Epidermal melanocyte (primary cell): ENCODE measurements at regions not wholly inside any gene's neighbourhood (a gene's known extent, or its start where the extent isn't known, plus 50 kb on each side); places are given as distances from the start of the nearest gene placed in this dataset.

Experiments
- DNase-seq: peaks from one replicate; pipeline ENCODE4 v3.0.0; 2011; ENCODE audit warnings: low spot score; ENCODE audit not compliant: insufficient read length

DNA sequence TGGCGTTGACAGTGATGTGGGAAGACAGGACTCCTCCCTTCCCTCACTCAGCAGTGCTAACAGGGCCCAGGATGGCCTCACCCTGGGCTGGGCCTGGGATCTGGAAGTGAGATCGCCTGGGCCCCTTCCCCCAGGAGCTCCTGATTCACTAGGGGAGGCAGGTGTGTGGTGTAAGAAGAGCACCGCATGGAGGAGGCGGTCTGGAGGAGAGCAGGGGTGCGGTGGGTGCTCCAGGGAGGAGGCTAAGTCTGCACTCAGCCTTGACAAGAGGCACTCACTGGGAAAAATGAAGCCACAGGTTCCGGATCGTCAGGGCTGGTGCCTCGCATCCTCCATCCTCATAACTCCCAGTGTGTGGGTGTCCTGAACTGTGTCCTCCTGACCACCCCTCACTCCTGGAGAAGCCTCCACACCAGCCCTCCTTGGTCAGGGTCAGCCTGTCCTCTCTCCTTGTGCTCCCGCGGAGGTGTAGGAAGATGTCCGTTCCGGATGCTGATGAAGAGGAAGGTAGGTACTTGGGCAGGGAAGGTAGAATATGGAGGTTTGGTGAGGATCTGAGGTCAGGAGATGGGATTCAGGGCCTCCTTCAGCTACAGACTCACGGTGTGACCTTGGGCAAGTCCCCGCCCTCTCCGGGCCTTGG lies 142.1 kb upstream of the WNT4 start:
- DNase-seq: no peak

DNA sequence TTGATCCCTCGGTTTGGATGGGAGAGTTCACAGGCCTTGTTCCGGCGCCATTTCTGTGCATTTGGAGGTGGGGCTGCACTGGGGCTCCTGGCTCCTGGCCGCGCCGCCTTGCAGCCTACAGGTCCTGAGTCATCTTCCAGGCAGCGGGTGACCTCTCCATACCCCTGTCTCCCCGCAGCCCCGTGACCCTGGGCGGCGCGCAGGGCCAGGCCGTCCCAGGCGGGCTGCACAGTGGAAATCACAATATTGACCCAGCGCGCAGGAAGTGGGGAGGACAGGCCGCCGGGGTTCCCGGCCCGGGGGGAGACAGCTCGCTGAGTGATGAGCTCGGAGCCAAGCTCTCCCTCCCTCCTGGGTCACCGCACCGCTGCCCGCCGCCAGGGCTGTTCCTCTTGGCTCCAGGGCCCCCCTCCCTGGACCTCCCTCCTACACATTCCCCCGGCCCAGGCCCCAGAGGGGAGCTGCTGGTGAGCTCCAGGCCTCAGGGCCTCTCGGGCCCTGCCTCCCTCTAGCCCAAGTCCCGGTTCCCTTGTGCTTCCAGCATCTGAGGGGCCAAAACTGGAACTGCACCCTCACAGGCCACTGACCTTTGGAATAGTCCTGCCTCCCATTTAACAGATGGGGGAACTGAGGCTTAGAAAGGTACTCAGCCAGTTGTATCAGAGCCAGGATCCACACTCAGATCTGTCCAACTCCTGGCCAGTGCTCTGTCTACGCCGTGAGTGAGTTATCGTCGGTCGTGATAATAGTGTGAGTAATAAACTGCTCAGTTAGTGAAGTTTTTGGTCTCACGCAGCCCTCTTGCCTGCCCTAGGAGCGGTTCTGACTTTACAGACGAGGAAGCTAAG lies 142.9 kb upstream of the WNT4 start:
- DNase-seq: no peak

DNA sequence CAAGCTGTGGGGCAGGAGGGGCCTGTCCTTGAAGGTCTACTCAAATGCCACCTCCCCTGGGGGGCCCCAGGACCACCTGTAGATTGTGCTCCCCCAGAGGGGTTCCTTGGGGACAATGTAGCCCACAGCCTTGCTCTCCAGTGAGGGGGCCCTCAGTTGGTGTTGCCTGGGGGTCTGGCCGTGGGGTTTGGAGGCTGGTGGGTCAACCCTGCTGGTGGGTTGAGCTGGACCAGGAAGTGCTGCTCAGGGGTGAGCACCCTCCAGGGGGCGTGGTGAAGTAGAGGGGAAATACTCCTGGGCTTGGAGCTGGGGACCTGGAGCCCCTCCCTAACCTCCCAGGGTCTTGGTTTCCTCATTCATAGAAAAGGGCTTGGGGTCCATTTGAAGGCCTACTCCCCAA lies 143.6 kb upstream of the WNT4 start:
- no peak for DNase-seq

DNA sequence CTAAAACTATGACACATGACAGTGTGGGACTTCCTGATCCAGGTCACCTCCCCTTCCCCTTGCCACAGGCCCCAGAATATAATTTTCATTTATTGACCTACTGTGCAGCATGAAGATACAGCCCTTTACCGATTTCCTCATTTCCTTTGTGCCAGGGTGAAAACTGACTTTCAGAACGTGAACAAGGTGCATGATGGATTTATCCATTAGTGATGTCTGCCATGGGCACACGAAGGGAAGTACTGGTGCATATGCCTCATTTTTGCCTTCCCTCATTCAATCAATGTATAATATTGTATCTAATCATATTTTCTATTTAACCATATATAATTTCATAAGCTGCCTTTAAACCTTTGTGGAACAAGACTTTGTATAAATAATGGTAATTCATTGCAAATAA lies 144.4 kb upstream of the WNT4 start:
- no peak for DNase-seq

DNA sequence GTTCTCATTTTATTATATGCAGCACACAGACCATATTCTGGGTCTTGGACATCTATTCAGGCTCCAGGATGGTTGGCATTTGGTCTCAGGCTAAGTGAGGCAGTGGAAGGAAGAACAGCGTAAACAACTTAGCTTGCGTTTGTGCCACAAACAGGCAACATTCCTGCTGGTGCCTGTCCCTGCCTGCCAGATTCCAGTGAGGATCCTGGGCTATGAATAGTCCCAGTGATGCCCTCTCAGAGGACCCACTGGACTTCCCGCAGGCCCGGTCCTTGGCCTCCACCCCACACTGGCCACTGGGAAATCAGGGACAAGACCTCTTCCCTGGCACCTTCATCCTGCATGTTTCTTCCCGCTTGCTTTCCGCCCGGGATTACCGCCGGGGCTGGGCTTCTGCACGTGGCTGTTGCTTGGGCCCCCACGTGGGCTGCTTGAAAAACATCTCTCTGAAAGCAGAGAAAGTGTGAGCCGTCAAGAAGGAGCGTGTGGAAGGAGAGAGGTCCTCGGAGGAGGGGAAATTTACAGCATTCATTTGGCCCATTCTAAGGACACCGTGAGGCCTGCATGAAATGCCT lies 145.1 kb upstream of the WNT4 start:
- no peak for DNase-seq

DNA sequence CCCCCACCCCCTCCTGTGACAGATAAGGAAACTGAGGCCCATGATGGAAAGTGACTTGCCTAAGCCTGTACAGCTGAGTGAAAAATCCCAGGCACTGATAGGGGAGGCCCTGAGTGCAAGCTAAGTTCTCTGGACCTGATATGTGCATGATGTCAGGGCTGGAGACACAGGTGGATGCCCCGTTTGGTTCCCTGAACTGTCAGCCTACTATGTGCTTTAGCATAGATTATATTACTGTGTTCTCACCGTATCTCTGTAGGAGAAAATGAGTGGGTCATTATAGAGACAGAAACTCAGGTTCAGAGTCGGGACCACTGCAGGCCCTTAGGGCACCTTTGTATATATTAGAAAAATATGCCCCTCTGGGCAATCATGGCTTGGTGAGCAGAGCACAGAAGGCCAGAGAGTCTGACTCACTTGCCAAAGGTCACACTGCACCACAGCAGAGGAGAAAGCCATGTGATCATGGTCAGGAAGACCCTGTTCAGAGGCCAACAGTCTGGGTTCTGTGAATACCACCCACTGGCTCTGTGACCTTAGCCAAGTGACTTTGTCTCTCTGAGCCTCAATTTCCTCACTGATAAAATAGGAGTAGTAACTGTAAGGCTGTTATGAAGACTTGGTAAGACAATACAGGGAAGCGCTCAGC lies 145.8 kb upstream of the WNT4 start:
- no peak for DNase-seq

DNA sequence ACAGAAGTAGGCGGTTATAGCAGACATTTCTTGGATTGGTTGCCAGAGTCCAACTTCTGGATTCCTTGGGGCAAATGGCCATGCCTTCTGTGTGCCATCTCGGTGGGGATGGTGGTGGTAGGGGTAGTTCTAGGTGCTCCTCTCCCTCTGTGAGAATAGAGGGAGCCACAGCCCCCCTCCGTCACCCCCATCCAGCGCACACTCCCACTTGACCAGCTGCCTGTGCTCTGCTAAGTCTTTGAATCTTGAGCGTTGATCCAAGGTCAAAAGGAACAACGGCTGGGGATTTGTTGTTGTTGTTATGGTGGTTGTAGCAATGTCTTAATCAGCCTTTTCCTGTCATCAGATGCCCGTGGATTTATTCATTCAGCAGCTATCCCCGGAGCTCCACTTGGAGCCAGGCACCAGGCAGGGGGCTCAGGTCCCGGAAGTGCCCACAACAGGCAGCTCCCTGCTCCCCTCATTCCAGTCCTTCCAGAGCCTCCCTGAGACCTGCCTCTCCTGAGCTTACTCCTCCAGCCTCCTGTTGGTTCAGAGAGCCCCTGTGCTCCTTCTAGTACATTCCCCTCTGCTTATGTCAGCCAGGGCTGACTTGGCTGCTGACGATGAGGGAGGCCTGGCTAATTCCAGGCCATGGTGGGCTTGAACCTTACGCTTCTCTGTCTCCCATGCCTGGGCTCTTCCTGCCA lies 146.6 kb upstream of the WNT4 start:
- no peak for DNase-seq

DNA sequence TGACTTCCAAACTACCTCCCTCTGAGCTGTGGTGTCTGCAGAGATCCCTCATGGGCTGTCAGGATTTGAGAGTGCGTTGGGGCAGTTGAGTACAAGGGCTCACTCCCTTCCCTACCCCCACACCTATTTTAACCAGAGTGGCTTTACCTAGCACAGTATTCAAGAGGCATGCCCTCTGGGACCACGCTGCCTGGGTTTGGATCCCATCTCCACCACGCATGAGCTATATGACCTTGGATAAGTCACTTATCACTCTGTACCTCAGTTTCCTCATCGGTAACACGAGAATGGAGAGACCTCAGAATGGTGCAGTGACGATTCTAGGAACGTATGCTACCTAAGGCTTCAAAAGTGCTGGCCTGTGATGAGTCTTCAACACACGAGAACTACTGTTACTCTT lies 147.3 kb upstream of the WNT4 start:
- no peak for DNase-seq

DNA sequence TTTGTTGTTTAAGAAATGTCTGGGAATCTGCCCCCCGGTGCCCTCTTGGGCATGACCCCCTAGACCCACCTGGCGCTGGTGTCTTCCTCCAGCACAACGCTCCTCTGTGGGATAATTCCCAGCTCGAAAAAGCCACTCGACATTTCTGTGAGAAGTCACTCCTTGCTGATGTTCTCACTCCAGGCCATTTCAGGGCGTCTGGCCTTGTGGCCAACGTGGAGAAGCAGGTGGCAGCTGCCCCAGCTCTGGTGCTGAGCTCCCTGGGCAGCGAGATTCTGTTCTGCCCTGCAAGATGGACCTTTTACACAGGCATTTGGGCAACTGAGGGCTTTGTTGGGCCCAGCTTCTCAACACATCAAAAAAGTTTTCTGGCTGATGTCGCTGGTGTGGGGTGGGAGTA lies 147.7 kb upstream of the WNT4 start:
- DNase-seq: no peak

DNA sequence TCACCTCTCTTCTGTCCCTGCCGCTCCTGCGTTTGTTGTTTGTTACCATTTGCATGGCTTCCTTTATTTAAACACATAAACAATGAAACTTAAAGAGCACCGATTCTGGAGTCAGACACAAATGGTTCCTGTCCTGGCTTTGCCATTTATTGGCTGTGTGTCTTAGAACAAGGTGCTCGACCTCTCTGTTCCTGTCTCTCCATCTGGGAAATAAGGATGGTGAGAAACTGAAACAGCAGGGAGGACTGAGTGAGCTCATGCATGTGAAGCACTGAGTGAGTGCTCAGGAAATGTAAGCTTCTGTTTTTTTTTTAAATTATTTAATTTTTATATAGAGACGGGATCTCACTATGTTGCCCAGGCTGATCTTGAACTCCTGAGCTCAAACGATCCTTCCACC lies 148.2 kb upstream of the WNT4 start:
- DNase-seq: no peak

DNA sequence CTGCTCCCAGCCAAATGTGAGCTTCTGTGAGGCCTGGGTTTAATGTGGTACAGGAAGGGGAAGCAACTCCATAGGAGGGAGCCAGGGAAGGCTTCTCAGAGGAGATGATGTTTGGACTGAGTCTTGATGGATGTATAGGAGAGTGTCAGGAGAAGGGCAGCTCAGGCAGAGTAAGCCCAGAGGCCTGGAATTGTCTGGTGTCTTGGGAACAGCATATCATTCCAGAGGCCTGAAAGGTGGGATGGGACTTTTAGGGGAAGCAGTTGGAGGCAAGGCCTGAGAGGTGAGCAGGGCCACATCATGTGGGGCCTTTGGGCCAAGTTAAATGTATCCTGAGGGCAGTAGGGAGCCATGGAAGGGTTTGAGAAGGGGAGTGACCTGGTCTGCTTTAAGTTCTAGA lies 148.6 kb upstream of the WNT4 start:
- DNase-seq: no peak

DNA sequence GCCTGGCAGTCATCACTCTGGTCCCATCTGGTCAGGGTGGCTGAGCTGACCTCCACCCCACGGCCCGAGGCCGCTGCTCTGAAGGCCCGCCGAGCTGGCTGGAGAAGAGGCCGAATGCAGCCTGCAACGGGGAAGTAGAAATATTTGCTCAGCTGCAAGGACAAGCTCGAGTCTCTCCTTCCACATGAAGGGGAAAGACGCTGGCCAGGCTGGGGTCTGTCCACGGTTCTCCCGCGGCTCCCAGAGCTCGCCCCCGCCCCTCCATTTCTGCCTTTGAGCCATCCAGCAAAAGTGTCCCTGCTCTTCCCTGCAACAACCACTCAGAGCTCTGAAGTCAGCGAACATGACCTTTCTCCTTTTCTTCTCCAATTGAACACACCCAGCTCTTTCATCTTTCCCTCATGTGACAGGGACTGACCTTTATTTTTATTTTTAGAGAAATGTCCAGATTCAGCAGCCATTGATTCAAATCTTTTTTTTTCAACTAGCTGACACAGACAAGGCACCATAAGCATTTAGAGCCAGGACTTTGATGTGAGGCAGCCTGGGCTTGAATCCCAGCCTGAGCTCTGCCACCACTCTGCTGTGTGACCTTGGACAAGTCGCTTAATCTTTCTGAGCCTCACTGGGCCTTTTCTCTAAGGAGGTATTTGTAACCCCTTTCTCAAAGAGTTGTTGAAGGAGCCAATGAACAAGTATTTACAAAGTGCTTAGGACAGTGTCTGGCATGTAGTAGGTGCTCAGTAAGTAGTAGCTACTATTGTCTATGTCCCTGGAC lies 149.3 kb upstream of the WNT4 start:
- DNase-seq: no peak

DNA sequence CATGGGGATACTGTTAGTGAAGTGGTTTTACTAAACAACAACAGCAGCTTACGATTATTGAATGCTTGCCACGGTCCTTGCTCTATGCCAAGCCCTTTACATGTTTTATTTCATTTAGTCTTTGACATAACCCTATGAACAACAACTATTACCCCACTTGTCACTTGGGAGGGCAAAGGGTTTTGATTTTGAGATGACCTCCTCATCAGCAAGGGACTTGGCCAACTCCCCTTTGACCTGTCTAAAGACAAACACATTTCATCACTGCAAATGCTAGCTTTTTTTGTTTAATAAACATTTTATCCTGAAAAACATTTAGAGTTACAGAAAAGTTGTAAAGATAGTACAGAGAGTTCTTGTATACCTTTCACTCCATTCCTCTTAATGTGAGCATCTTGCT lies 152.5 kb upstream of the WNT4 start:
- DNase-seq: no peak

DNA sequence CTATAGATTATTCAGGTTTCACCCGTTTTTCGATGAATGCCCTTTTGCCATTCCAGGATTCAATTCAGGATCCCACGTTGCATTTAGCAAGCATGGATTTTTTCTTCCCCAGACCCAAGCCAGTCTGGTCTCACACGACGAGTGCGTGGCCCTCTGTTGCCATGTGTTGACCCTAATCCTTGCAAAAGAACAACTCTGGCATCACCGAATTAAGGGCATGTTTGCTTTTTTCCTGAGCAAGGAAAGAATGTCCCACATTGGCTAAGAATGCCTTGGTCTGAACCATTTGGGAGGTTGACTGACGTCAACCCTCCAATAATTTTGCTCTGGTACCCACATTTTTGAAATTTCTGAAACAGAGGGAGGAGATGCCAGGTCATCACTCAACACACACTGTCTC lies 153.0 kb upstream of the WNT4 start:
- DNase-seq: no peak

DNA sequence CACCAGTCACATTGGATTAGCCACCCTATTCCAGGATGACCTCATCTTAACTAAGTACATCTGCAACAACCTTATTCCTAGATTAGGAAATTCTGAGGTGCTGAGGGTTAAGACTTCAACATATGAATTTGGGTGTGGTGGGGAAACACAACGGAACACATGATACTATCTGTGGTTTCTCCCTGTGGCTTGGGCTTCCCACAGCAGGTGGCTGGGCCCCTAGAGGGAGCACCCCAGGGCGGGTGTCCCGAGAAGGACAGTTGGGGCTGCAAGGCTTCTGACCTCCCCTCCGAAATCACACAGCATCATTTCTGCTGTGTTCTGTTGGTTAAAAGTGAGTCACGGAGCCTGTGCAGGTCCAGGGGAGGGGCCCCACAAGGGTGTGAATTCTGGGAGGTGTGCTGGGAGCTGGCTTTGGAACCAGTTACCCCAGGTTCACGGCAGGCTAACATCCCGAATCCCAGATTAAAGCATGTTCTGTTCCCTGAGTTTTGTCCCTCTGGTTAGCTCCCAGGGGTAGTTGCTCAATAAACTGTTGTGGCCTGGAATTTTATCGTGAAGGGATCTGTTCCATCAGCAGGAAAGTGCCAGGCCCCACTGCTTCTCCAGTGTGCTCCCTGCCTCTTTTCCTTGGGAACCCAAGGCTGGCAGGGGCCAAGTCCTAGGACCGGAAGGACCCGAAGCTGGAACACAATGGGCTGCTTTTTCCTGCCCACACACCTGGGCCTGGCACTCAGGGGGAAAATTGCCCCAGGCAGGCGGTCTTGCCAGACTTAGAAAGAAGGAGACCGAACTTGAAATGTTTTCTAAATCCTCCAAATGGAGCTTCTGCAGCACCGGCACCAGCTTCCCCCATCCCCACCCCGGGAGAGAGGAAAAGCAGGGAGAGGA lies 154.0 kb upstream of the WNT4 start:
- no peak for DNase-seq

DNA sequence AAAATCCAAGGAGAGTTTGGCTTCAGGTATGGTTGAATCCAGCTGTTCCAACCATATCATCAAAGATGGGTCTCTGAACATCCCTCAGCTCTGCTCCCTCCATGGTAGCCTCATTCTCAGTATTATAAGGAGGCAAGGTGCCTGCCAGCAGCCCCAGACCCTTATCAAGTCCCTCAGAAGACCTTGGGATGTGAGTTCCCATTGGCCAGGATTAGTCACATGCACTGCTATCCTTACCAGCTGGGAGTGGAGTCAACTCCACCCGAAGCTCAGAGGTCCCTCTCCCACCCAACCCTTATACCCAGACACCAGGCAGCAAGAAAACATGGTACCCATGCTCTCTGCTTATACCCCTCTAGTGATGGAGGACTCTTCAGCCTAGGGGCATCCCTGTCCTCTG lies 153.7 kb upstream of the ZBTB40 start:
- no peak for DNase-seq

DNA sequence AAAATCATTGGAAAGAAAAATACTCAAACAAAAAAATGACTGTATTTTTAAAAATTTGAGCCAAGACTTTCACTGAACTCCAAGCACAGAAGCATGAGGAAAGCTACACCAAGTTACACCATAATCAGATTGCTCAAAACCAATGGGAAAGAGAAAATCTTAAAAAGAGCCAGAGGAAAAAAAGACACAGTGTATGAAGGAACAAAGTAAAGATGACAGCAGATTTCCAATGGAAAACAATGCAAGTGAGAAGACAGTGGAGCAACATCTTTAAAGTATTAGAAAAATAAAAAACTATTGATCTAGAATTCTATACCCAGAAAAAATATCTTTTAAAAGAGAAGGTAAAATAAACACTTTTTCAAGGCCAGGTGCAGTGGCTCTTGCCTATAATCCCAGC lies 147.8 kb upstream of the ZBTB40 start:
- no peak for DNase-seq

DNA sequence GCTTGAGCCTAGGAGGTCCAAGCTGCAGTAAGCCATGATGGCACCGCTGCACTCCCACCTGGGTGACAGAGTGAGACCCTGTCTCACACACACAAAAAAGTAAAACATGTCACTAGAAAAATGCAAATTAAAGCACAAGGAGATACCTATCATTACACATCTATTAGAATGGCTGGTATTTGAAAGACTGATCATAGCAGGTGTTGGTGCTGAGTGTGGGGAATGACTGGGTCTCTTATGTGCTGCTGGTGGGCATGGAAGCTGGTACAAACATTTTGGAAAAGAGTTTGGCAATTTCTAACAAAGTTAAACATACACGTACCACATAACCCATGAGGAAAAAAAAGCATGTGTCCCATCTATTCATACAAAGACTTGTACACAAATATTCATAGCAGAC lies 142.1 kb upstream of the ZBTB40 start:
- DNase-seq: no peak

DNA sequence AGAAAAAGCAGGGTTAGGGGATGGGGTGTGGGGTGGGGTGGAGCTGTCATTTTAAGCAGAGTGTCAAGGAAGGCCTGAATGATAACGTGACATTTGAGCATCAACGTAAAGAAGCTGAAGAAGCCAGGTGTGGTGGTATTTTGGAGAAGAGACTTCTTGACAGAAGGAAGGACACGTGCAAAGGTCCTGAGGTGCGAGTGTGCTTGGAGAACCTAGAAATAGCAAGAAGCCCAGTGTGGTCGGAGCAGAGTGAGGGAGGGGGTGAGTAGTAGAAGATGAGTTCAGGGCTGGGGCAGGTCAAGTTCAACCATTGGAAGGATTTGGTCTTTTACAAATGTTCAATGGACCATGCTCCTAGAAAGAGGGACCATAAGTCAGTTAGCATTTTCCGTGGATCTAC lies 140.2 kb upstream of the ZBTB40 start:
- DNase-seq: no peak

DNA sequence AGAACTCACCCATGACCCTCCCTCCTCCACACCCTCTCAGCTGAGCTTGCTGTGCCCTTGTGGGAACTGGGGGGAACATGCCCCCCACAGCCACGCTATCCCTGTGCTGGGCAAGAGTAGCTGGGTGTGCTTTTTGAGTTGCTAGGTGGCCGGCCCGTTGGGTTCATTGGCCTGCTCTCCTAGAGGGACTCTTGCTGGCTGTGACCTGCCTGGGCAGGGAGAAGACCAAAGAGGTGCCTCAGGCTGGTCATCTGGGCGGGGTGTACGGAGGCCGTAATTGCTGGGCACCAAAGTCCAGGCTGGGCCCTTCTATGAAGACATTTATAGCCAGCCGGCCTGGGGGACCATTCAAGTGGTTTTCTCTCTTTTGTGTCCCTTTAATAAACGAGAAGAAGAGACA lies 138.3 kb upstream of the ZBTB40 start:
- no peak for DNase-seq
